GM06990 (cell line): ENCODE measurements at regions not wholly inside any gene's neighbourhood (a gene's known extent, or its start where the extent isn't known, plus 50 kb on each side); places are given as distances from the start of the nearest gene placed in this dataset.

Experiments
- DNase-seq: peaks from one replicate; pipeline ENCODE4 v3.0.0-alpha.2; 2011; ENCODE audit not compliant: insufficient read length; ENCODE audit errors: extremely low read depth
- H3K27me3 ChIP-seq: replicated peaks from 2 replicates; pipeline ENCODE4 v1.6.0; 2011; ENCODE audit warnings: low read length; ENCODE audit not compliant: control insufficient read depth, insufficient read depth
- H3K36me3 ChIP-seq: 2 replicates; pipeline ENCODE4 v1.5.1; 2011; ENCODE audit warnings: low read length; ENCODE audit not compliant: control insufficient read depth, insufficient read depth
- H3K4me3 ChIP-seq: replicated peaks from 2 replicates; pipeline ENCODE4 v1.5.1; 2011; ENCODE audit warnings: low read depth, mild to moderate bottlenecking, control low read depth, low read length
- CTCF ChIP-seq: IDR thresholded peaks from 2 replicates; pipeline ENCODE4 v1.5.1; 2011; ENCODE audit warnings: low read length, control low read depth, mild to moderate bottlenecking, inconsistent platforms; ENCODE audit not compliant: insufficient read depth, poor library complexity, severe bottlenecking

- no peak for TF ChIP-seq CTCF
- Histone ChIP-seq H3K27me3 (no peaks in the 10 kb centered on the region), H3K36me3 (no peaks in the 10 kb centered on the region), H3K4me3 (no peak overlapping the region)
- DNase-seq: no peak
Measured at GRCh38 chr15:92745845-92746271, 90.3 kb upstream of the FAM174B start.

GRCh38 chr15:92747047-92747446, 91.5 kb upstream of the FAM174B start:
- DNase-seq: no peak
- TF ChIP-seq CTCF: no peak
- Histone ChIP-seq H3K27me3 (no peaks in the 10 kb centered on the region), H3K4me3 (no peak overlapping the region), H3K36me3 (no peaks in the 10 kb centered on the region)

- no peak for TF ChIP-seq CTCF
- Histone ChIP-seq H3K4me3 (no peak overlapping the region), H3K36me3 (no peaks in the 10 kb centered on the region), H3K27me3 (no peaks in the 10 kb centered on the region)
- DNase-seq: no peak
Measured at GRCh38 chr15:92749216-92749615, 93.6 kb upstream of the FAM174B start.

- DNase-seq: no peak
- Histone ChIP-seq H3K4me3 (no peak overlapping the region), H3K27me3 (no peaks in the 10 kb centered on the region), H3K36me3 (no peaks in the 10 kb centered on the region)
- no peak for TF ChIP-seq CTCF
Measured at GRCh38 chr15:92749946-92750345, 94.4 kb upstream of the FAM174B start.

GRCh38 chr15:92751528-92751927, 96.0 kb upstream of the FAM174B start:
- H3K36me3 ChIP-seq: no peaks in the 10 kb centered on the region
- DNase-seq: no peak
- no peak overlapping the region for H3K4me3 ChIP-seq
- H3K27me3 ChIP-seq: no peaks in the 10 kb centered on the region
- TF ChIP-seq CTCF: no peak

- no peak overlapping the region for H3K4me3 ChIP-seq
- no peak for TF ChIP-seq CTCF
- no peaks in the 10 kb centered on the region for H3K27me3 ChIP-seq
- DNase-seq: no peak
- H3K36me3 ChIP-seq: no peaks in the 10 kb centered on the region
Measured at GRCh38 chr15:92753591-92753990, 98.0 kb upstream of the FAM174B start.
